HepG2 (cell line): ENCODE measurements at regions not wholly inside any gene's neighbourhood (a gene's known extent, or its start where the extent isn't known, plus 50 kb on each side); places are given as distances from the start of the nearest gene placed in this dataset.

Experiments used
- ATAC-seq: fragments of 200-7000 bp; cut with Tn5 transposase; 3 replicates; pipeline ENCODE4 v1.9.1; 2020; ENCODE audit warnings: mild to moderate bottlenecking, moderate library complexity
- BruUV-seq: library from RNA; stranded (reverse); fragments of 400-500 nt; replicated peaks from 2 replicates; lab custom pipeline; 2021; lab: Mats Ljungman, UMichigan
- CTCF ChIA-PET: fragments of 300-600 bp; formaldehyde crosslinking; extraction: SDS; loops from one replicate; lab custom pipeline; 2021; ENCODE audit warnings: low total read pairs, inconsistent platforms, low intra/inter-chr PET ratio; lab: Yijun Ruan, JAX
- POLR2A ChIA-PET: fragments of 350-600 bp; sonication (Branson Sonifier 250); formaldehyde crosslinking; loops from one replicate; lab custom pipeline; 2020; ENCODE audit warnings: antibody characterized with exemption, inconsistent platforms; lab: Yijun Ruan, JAX
- DNase-seq: peaks from one replicate; pipeline ENCODE4 v3.0.0-alpha.2; 2015; ENCODE audit warnings: low spot score
- FAIRE-seq: peaks from 3 replicates; lab custom pipeline; 2011; peaks lifted over from hg19 to GRCh38; lab: Jason Lieb, UNC
- H2AFZ ChIP-seq: one replicate; pipeline ENCODE4 v1.6.1; 2011; ENCODE audit warnings: low read length, inconsistent platforms
- H3K27ac ChIP-seq: fragments of 300-600 bp; 3 replicates; pipeline ENCODE4 v1.8.0; 2011; ENCODE audit warnings: mixed run types, mild to moderate bottlenecking, mixed read lengths, low read length, inconsistent platforms; ENCODE audit not compliant: insufficient read depth; ENCODE audit errors: extremely low read length
- H3K27me3 ChIP-seq, 2 experiments: fragments of 200-600 bp in 1 of 2; 2 replicates in 1 of 2; 3 replicates in 1 of 2; pipeline versions ENCODE4 v1.6.0 to v1.8.0; 2011; ENCODE audit warnings: low read length in 2 of 2, mild to moderate bottlenecking in 2 of 2, moderate library complexity in 2 of 2, inconsistent platforms in 1 of 2; ENCODE audit not compliant: insufficient read depth in 2 of 2, control insufficient read depth in 1 of 2
- H3K36me3 ChIP-seq, 2 experiments: fragments of 200-600 bp in 1 of 2; replicated peaks in 1 of 2; 2 replicates in 1 of 2; 3 replicates in 1 of 2; pipeline versions ENCODE4 v1.5.1 to v1.8.0; 2011; ENCODE audit warnings: low read length in 2 of 2, inconsistent platforms in 1 of 2; ENCODE audit not compliant: insufficient read depth in 2 of 2, control insufficient read depth in 1 of 2
- H3K4me1 ChIP-seq: 2 replicates; pipeline ENCODE4 v1.5.1; 2012; ENCODE audit warnings: low read length, inconsistent platforms; ENCODE audit not compliant: insufficient read depth
- H3K4me2 ChIP-seq: 2 replicates; pipeline ENCODE4 v1.6.0; 2011; ENCODE audit warnings: low read depth, low read length, inconsistent platforms
- H3K4me3 ChIP-seq, 3 experiments: fragments of 200-600 bp in 1 of 3; sonication (generic), shearing (Covaris generic) in 1 of 3; replicated peaks in 1 of 3; 2 replicates each; pipeline ENCODE4 v1.5.1; 2011 to 2016; ENCODE audit warnings: low read length in 3 of 3, inconsistent platforms in 2 of 3, low read depth in 2 of 3, mild to moderate bottlenecking in 2 of 3, control low read depth in 1 of 3, mixed read lengths in 1 of 3; ENCODE audit not compliant: insufficient read depth in 1 of 3
- H3K79me2 ChIP-seq: one replicate; pipeline ENCODE4 v1.6.1; 2011; ENCODE audit warnings: low read length, inconsistent platforms; ENCODE audit not compliant: insufficient read depth
- H3K9ac ChIP-seq: 2 replicates; pipeline ENCODE4 v1.6.0; 2011; ENCODE audit warnings: mild to moderate bottlenecking, low read depth, low read length, inconsistent platforms; ENCODE audit not compliant: insufficient read depth
- H3K9me3 ChIP-seq: 2 replicates; pipeline ENCODE4 v1.5.1; 2012; ENCODE audit warnings: mild to moderate bottlenecking, low read length
- H4K20me1 ChIP-seq: 2 replicates; pipeline ENCODE4 v1.6.0; 2011; ENCODE audit warnings: inconsistent platforms, mild to moderate bottlenecking, low read length, moderate library complexity; ENCODE audit not compliant: insufficient read depth
- AHR ChIP-seq: IDR thresholded peaks from 2 replicates; pipeline ENCODE4 v1.6.1; 2018; ENCODE audit warnings: missing genetic modification reagents, missing compliant biosample characterization
- CC2D1A ChIP-seq: sonication (generic); formaldehyde crosslinking; IDR thresholded peaks from 2 replicates; pipeline ENCODE4 v1.8.1; 2023; ENCODE audit warnings: mild to moderate bottlenecking, missing genetic modification reagents
- CENPT ChIP-seq: sonication (generic); formaldehyde crosslinking; IDR thresholded peaks from 2 replicates; pipeline ENCODE4 v1.8.0; 2022; ENCODE audit warnings: low read depth, mild to moderate bottlenecking, moderate library complexity, missing genetic modification reagents
- HNRNPLL ChIP-seq: fragments of 200-400 bp; formaldehyde crosslinking; IDR thresholded peaks from 2 replicates; pipeline ENCODE4 v1.6.1; 2017; ENCODE audit warnings: mild to moderate bottlenecking, low read depth, low read length; ENCODE audit not compliant: poor library complexity, severe bottlenecking
- HOXD1 ChIP-seq: sonication (generic); formaldehyde crosslinking; IDR thresholded peaks from 2 replicates; pipeline ENCODE4 v1.5.0; 2020; ENCODE audit warnings: missing genetic modification reagents
- ISX ChIP-seq: sonication (generic); formaldehyde crosslinking; conservative IDR thresholded peaks from 2 replicates; pipeline ENCODE4 v1.5.0; 2020; ENCODE audit warnings: missing genetic modification reagents
- JUND ChIP-seq: sonication (generic); formaldehyde crosslinking; IDR thresholded peaks from 2 replicates; pipeline ENCODE4 v1.8.0; 2022; ENCODE audit warnings: mild to moderate bottlenecking, missing genetic modification reagents
- PCBP1 ChIP-seq: fragments of 200-400 bp; formaldehyde crosslinking; IDR thresholded peaks from 2 replicates; pipeline ENCODE4 v1.6.1; 2017; ENCODE audit warnings: mild to moderate bottlenecking, low read depth, low read length, borderline replicate concordance
- RARG ChIP-seq: sonication (generic); formaldehyde crosslinking; IDR thresholded peaks from 2 replicates; pipeline ENCODE4 v1.4.0; 2020; ENCODE audit warnings: low read depth, mild to moderate bottlenecking, missing genetic modification reagents
- RBM39 ChIP-seq: fragments of 200-400 bp; formaldehyde crosslinking; IDR thresholded peaks from one replicate; pipeline ENCODE4 v1.6.1; 2018; ENCODE audit warnings: antibody characterized with exemption, mild to moderate bottlenecking, low read depth, low read length; ENCODE audit not compliant: poor library complexity, severe bottlenecking
- ZNF234 ChIP-seq: sonication (generic); formaldehyde crosslinking; conservative IDR thresholded peaks from 2 replicates; pipeline ENCODE4 v1.5.1; 2020; ENCODE audit warnings: mild to moderate bottlenecking, missing genetic modification reagents
- ZNF484 ChIP-seq: sonication (generic); formaldehyde crosslinking; IDR thresholded peaks from 2 replicates; pipeline ENCODE4 v1.5.1; 2020; ENCODE audit warnings: mild to moderate bottlenecking, low read depth, missing genetic modification reagents, borderline replicate concordance
- ZNF619 ChIP-seq: sonication (generic); formaldehyde crosslinking; IDR thresholded peaks from 2 replicates; pipeline ENCODE4 v1.4.0; 2020; ENCODE audit warnings: mild to moderate bottlenecking, missing genetic modification reagents
- ZSCAN30 ChIP-seq: sonication (generic); formaldehyde crosslinking; IDR thresholded peaks from 2 replicates; pipeline ENCODE4 v1.5.0; 2020; ENCODE audit warnings: mild to moderate bottlenecking, missing genetic modification reagents
- WGBS: methylation state at CpG from one replicate; pipeline ENCODE4 v1.1.6; 2017; ENCODE audit warnings: low lambda C conversion rate; 5-methylcytosine and 5-hydroxymethylcytosine counted together
- in situ Hi-C: cut with HindIII; loops from 2 replicates; pipeline ENCODE4 v1.10.0; 2017; ENCODE audit warnings: low pct_unique_long_range_greater_than_20kb; ENCODE audit not compliant: extremely low pct_ligation_motif_present
- intact Hi-C: fragments of 100-400 bp; cut with micrococcal nuclease; formaldehyde crosslinking; loops from one replicate; pipeline ENCODE4 v1.10.0; 2022; ENCODE audit not compliant: unreplicated experiment
- TF ChIP-seq, protein P1 (sequence below): sonication (generic); formaldehyde crosslinking; IDR thresholded peaks from 2 replicates; pipeline ENCODE4 v1.4.0; 2020; ENCODE audit warnings: missing genetic modification reagents
- TF ChIP-seq, protein P2 (sequence below): sonication (generic); formaldehyde crosslinking; IDR thresholded peaks from 2 replicates; pipeline ENCODE4 v1.4.0; 2020; ENCODE audit warnings: missing genetic modification reagents
- TF ChIP-seq, protein P3 (sequence below): sonication (generic); formaldehyde crosslinking; IDR thresholded peaks from 2 replicates; pipeline ENCODE4 v1.4.0; 2020; ENCODE audit warnings: missing genetic modification reagents
- TF ChIP-seq, protein P4 (sequence below): sonication (generic); formaldehyde crosslinking; conservative IDR thresholded peaks from 2 replicates; pipeline ENCODE4 v1.8.0; 2022; ENCODE audit warnings: missing genetic modification reagents

DNA sequence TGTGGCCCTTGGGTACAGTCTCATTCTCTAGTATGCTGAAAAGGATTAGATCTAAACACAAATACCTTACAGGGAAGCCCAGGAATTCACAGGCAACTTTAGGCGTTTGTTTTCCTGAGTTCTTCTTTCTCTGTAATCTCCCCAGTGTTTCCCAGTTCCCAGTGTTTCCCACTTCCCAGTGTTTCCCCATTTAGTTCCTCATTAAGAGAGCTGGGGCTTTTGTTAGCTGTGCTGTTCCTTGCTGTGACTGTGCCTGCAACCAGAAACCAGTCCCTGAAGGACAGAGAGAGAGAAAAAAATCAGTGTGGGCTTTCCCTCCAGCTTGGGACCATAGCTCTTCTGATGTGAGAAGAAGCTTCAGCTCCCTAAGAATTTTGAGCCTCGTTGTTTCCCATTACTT lies 802.9 kb upstream of the COBL start (continued):
- TF ChIP-seq, protein P1, sequence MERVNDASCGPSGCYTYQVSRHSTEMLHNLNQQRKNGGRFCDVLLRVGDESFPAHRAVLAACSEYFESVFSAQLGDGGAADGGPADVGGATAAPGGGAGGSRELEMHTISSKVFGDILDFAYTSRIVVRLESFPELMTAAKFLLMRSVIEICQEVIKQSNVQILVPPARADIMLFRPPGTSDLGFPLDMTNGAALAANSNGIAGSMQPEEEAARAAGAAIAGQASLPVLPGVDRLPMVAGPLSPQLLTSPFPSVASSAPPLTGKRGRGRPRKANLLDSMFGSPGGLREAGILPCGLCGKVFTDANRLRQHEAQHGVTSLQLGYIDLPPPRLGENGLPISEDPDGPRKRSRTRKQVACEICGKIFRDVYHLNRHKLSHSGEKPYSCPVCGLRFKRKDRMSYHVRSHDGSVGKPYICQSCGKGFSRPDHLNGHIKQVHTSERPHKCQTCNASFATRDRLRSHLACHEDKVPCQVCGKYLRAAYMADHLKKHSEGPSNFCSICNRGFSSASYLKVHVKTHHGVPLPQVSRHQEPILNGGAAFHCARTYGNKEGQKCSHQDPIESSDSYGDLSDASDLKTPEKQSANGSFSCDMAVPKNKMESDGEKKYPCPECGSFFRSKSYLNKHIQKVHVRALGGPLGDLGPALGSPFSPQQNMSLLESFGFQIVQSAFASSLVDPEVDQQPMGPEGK (CRISPR knock-in tag), result no peak
- no peak for TF ChIP-seq CENPT
- no peak for TF ChIP-seq HOXD1 (CRISPR knock-in tag)
- no peak for TF ChIP-seq ISX (CRISPR knock-in tag)
- no peak for TF ChIP-seq ZNF484
- no peak for TF ChIP-seq CC2D1A
- no peak for TF ChIP-seq ZSCAN30 (CRISPR knock-in tag)
- TF ChIP-seq ZNF619, result no peak
- no peak for TF ChIP-seq ZNF234 (CRISPR knock-in tag)

DNA sequence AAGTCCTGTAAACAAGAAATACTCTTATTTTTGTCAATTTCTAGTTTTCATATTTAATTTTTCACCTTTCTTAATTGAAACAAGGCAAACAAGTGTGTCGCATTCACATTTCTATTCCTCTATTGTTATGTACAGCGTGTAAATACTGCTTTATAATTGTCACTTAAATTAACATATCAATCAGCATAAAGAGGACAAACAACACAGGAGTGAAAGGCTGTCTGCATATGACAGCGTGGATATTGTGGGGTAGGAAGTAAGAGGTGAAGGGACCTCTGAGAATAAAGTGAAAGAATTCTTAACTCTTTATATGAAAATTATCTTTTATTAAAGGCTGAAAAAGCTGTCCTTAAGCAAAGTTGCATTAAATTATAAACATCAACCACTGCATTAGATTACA lies 797.9 kb upstream of the COBL start:
- 7% methylated on average over 3 of the region's 3 CpGs for WGBS
- ATAC-seq (no peak), FAIRE-seq (no peak), DNase-seq (no peak)
- Histone ChIP-seq H3K9ac (no peak overlapping the region), H3K4me3 (no peak overlapping the region), H3K79me2 (no peaks in the 10 kb centered on the region), H3K9me3 (no peaks in the 10 kb centered on the region), H3K4me2 (no peak overlapping the region), H4K20me1 (no peaks in the 10 kb centered on the region), H3K36me3 (no peaks in the 10 kb centered on the region), H3K27ac (no peak overlapping the region), H2AFZ (no peak overlapping the region), H3K4me1 (no peaks in the 10 kb centered on the region), H3K27me3 (no peaks in the 10 kb centered on the region)
- POLR2A ChIA-PET, result no interaction called here
- intact Hi-C loops, result no loop called here
- in situ Hi-C loops, result no loop called here
- BruUV-seq, result no TSS peak
- CTCF ChIA-PET, result no interaction called here
- TF ChIP-seq, protein P2, sequence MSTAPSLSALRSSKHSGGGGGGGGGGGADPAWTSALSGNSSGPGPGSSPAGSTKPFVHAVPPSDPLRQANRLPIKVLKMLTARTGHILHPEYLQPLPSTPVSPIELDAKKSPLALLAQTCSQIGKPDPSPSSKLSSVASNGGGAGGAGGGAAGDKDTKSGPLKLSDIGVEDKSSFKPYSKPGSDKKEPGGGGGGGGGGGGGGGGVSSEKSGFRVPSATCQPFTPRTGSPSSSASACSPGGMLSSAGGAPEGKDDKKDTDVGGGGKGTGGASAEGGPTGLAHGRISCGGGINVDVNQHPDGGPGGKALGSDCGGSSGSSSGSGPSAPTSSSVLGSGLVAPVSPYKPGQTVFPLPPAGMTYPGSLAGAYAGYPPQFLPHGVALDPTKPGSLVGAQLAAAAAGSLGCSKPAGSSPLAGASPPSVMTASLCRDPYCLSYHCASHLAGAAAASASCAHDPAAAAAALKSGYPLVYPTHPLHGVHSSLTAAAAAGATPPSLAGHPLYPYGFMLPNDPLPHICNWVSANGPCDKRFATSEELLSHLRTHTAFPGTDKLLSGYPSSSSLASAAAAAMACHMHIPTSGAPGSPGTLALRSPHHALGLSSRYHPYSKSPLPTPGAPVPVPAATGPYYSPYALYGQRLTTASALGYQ (CRISPR knock-in tag), result no peak
- no peak for TF ChIP-seq JUND (CRISPR knock-in tag)
- TF ChIP-seq, protein P3, sequence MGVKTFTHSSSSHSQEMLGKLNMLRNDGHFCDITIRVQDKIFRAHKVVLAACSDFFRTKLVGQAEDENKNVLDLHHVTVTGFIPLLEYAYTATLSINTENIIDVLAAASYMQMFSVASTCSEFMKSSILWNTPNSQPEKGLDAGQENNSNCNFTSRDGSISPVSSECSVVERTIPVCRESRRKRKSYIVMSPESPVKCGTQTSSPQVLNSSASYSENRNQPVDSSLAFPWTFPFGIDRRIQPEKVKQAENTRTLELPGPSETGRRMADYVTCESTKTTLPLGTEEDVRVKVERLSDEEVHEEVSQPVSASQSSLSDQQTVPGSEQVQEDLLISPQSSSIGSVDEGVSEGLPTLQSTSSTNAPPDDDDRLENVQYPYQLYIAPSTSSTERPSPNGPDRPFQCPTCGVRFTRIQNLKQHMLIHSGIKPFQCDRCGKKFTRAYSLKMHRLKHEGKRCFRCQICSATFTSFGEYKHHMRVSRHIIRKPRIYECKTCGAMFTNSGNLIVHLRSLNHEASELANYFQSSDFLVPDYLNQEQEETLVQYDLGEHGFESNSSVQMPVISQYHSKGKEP (CRISPR knock-in tag), result no peak
- no peak for TF ChIP-seq HNRNPLL
- no peak for TF ChIP-seq AHR
- TF ChIP-seq, protein P4, sequence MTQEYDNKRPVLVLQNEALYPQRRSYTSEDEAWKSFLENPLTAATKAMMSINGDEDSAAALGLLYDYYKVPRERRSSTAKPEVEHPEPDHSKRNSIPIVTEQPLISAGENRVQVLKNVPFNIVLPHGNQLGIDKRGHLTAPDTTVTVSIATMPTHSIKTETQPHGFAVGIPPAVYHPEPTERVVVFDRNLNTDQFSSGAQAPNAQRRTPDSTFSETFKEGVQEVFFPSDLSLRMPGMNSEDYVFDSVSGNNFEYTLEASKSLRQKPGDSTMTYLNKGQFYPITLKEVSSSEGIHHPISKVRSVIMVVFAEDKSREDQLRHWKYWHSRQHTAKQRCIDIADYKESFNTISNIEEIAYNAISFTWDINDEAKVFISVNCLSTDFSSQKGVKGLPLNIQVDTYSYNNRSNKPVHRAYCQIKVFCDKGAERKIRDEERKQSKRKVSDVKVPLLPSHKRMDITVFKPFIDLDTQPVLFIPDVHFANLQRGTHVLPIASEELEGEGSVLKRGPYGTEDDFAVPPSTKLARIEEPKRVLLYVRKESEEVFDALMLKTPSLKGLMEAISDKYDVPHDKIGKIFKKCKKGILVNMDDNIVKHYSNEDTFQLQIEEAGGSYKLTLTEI (CRISPR knock-in tag), result no peak
- no peak for TF ChIP-seq RARG (CRISPR knock-in tag)
- no peak for TF ChIP-seq PCBP1
- TF ChIP-seq RBM39, result no peak
